GM18502 (cell line): ENCODE measurements at regions not wholly inside any gene's neighbourhood (a gene's known extent, or its start where the extent isn't known, plus 50 kb on each side); places are given as distances from the start of the nearest gene placed in this dataset.

ENCODE experiments used
- ATAC-seq: cut with Tn5 transposase; IDR thresholded peaks from one replicate; pipeline ENCODE4 v1.9.1; 2021; ENCODE audit warnings: mild to moderate bottlenecking; ENCODE audit not compliant: unreplicated experiment, poor library complexity

DNA sequence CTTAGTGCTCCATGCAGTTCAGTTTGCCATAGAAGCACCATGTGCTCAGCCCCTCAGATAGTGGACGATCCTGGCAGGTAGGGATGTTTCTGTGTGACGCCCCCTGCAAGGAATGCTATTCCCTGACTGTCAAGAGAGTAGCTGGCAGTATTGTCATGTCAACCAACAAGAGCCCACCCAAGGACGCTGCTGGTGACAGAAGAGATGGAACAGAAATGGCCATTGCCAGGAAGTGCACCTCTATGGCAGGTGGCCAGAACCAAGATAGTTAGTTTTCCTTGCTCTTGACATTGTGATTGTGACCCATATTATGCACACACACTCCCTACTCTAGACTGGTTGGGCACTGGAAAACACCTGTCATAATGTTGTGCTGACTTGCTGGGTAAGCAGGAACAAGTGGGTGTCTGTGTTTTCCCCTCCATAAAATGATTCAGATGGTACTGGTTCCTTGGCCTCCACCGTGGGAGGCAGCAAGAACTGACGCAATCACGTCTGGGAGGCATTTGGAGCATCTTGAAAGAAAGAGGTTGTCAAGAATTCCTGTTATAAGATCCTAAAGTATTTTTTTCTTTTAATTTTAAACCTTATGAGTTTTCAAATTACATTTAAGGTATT, 507.9 kb downstream of the MID1IP1 start:
- ATAC-seq: no peak

DNA sequence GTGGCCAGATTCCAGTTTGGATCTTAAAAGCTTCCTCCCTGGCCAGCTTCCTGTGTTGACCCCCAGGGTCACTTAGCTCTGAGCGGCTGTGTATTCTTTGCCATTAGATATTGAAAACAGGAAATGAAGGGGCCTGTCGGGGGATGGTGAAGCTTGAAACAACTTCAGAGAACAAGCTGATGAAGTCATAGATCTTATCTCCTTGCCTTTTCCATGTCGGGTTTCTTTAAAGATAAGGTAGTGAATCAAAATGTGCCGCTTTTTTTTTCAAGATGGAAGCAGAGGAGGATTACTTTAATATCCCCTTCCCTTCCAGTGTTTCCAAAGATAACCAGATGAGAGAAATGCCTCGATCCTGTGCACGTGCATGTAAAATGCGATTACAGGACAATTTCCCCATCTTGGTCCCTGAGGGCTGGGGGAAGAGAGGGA, 508.5 kb downstream of the MID1IP1 start:
- ATAC-seq: no peak

DNA sequence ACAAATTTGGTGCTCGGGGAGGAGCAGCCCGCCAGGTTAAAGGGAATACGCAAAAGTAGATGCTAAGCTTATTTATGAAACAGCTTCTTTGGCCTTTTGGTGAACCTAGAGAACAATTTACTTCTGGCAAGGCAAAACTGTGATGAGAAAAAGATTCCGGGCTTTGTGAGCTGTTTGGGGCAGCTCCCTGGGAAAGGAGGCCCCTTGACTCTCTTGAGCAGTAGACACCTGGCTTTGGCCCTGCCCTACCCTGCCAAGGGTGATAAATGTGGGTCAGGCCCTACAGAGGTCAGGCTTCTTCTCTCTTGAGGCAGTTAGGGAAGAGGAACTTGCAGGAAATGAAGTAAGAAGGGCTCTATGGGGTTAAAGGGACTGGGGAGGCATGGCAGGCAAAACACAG, 509.6 kb downstream of the MID1IP1 start:
- no peak for ATAC-seq

DNA sequence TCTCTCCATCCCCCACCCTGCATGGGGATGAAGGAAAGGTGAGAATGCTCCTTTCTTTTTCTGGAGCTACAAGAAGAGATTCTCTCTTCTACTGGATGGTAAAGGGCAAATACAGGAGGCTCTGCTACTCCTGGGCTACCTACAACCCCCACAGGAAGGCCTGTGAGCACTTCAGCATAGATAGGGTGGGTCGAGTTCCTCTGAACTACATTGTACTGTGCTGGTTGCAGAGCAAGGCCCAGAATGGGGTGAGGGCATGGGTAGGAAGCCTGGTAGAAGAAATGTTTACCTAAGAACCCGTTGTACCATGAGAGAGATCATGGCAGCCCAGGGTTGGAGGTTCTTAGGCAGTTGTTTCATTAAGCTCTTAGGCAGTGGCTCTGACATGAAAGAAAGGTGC, 510.4 kb downstream of the MID1IP1 start:
- ATAC-seq: no peak

DNA sequence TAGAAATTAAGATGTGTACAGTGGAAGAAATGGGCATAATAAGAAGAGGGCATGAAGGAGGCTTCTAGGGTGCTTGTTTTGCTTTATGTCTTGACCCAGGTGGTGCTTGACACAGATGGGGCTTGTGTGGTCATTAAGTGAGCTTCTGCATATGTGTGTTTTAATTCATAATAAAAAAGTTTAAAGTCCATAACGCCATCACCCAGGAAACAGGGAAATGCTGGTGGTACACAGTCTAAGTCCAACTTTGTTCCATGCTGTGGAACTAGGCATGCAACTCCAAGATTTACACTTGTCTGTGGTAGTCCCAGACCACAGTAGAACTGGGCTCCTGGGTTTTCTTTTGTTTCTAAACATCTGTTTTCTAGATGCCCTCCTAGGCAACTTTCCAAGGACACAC, 511.9 kb downstream of the MID1IP1 start:
- ATAC-seq: no peak

DNA sequence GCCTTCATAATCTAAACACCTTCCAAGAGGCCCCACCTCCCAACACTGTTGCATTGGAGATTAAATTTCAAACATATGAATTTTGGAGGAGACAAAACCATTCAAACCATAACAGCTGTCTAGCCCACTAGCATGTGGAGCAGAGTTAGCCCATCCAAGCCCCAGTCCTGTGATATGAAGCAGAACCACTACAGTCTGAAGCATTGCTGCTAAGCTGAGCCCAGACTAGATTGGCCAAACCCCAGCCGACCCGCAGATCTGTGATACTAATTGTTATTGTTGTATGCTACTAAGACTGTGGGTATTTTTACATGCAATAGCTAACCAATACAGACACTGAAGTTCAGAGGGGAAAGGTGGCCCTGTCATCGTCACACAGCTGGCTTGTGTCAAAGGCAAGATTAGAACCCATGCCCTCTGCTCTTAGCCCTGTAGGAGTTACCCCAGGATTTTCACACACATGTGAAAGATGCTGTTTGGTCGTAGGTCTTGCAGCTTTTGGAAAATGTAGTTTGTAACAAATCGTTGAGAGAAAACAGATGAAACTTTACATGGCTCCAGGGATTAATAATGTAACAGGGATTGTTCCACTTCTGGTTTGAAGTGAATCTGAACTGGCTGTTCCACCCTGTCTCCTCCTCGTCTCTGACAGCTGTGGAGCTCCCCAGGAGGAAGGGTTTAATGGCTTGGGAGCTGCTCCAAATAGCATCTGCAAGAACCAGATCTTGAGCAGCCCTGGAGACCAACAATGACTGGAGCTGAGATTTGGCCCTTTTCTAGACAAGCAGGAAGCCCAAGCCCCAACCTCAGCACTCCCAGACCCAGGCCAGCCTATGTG, 517.5 kb downstream of the MID1IP1 start:
- no peak for ATAC-seq

DNA sequence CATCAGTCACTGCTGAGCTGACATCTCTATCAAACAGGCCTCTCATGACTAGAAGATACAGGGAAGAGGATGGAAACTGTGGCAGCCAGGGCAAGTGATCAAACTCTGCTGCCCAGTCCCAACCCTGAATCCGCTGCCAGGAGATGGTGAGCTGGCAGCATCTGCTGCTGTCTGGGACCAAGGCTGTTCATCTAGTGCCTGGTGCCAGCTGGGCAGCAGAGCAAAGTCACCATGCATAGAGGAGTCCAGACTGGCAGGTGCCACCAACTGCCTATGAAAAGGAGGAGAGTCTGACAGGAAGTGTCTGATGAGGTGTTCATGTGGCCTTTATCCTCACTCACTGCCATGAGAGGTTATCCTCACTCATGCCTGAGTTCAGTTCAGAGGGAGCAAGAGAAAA, 518.9 kb downstream of the MID1IP1 start:
- no peak for ATAC-seq

DNA sequence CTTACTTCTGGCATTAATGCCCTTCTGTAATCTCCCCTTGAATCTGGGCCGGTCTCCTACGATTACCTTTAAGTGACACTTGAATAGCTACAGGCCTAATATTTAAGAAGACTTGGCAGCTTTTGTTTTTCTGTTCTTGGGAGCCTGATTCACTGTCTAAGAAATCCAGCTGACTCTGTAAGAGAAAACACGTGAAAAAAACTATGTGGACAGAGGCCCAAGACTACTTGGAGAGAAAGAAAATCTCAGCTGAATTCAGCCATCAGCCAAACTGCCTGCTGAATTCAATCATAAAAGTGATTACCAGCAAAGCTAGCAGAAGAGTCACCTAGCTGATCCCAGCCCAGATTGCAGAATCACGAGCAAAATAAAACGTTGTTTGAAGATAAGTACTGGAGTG, 521.2 kb downstream of the MID1IP1 start:
- ATAC-seq: no peak

DNA sequence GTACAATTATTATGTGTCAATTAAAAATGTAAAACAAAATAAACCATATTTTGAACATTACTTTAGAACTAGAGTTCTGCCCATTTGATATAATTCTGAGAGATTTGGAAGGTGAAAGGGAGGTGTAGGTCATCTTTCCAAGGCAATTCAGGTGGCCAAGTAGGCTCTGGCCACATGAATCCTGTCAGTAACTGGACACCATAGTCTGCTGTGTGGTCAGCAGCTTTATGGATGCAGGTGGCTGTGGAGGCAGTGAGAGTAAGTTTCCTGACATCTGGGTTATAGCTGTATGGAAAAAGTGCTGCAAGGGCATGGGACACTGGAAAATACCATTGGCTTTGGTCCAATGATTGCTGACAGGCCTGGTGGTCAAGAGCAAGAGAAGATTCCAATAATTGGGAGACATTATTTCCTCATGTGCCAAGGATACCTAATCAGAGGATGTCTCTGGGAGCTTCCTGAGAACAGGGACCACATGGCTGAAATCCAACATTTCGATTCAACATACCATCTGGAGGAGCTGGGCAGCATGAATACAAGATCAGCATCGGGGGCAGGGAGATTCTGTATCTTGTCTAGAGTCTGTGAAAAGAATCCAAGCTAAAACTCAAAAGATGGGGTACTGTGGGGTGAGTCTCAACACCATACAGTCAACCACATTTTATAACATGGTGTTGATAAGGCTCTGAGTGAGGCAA, 523.1 kb downstream of the MID1IP1 start:
- ATAC-seq: no peak

DNA sequence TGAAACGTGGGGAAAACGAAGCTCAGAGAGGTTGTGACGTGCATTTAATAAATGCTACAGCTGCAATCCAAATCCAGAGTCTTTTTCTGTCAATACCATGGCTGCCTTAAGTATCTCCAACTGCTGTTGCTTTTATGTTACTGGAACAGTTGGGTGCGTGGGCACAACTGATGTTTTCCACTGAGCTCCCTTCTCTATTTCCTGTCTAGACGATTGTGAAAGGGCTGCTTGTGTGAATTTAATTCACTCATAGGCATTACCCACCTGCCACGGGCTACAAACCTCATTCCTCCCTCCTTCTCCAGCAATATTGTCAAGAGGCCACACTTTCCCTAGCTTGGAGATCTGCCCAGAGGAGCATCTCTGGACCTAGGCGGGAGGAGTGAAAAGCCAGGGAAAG, 526.0 kb downstream of the MID1IP1 start:
- no peak for ATAC-seq

DNA sequence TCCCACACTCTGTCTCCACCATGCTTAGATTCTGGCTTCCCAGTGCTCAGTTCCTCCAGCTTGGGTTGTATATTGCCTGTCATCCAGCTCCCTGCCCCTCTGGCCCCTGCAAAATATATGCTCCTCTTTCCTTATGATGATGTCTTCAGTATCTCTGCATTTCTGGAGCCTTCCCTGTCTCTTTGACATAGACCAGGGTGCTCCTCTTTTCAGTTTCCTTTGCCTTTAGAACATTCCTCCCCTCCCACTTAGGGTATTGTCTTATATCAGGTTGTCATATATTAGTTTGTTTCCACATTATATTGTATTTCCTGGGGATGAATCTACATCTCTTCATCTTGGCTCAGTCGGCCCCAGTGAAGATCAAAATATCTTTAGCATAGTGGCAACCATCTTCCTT, 526.4 kb downstream of the MID1IP1 start:
- ATAC-seq: no peak

DNA sequence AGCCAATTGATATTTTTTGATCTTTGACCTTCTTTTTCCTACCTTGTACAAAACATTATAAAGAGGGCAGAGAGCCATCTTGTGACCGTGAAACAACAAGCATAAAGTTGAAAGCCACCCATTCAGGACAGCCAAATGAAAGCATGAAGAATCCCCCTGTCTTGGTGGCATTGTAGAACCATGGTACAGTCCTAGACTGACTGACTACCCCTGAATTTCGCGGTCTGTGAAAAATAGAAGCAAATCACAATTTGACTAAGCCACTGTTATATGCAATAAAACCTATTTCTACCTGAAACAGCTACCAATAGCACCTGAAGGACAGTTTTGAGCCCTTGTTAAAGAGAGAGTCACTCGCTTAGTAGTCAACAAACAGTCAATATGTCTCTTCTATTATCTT, 527.4 kb downstream of the MID1IP1 start:
- no peak for ATAC-seq

DNA sequence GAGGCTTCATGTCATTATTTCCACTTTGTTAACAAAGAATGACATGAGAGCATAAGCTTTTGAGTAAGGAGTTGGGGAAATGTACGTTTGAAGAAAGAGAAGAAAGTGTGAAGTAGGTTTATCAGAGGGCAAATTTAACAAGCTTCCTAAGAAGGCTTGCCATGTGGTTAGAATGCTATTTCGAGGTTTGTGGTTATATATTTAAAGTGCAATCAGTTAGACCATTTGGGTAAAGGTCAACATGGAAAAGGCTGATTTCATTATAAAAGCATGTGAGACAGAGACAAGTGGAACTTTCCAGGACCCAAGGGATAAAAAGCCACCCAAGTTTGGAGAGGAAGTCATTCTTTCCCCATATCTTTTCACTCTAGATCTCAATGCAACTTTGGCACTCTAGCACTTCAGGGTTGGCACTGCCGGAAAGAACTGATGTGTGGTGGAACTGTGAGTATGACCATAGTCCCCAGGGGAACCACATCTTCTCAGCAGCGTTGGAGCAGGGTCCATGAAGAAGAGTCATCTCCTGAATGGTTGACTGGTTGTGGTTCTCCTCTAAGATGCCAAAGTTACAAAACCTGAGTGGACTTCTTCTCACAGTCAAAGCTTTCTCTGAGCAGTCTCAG, 529.9 kb downstream of the MID1IP1 start:
- peak; percentile 64 for ATAC-seq

DNA sequence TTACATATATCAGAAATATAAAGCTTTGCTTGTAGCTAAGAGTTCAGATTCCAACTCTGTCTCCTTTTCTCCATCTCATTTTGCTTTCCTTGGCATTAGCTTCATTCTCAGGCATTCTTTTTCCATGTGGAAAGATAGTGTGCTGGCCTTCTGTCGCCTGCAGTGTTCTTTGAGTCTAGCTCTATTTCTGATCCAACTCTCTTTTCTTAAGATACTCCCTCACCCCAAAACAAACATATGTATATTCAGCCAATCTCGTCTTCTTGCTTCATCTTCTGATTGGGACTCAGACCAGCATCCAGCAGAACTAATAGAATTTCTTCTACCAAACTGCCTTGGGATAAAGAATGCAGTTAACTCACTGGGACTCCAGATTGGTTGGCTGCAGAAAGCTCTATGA, 532.2 kb downstream of the MID1IP1 start:
- no peak for ATAC-seq

DNA sequence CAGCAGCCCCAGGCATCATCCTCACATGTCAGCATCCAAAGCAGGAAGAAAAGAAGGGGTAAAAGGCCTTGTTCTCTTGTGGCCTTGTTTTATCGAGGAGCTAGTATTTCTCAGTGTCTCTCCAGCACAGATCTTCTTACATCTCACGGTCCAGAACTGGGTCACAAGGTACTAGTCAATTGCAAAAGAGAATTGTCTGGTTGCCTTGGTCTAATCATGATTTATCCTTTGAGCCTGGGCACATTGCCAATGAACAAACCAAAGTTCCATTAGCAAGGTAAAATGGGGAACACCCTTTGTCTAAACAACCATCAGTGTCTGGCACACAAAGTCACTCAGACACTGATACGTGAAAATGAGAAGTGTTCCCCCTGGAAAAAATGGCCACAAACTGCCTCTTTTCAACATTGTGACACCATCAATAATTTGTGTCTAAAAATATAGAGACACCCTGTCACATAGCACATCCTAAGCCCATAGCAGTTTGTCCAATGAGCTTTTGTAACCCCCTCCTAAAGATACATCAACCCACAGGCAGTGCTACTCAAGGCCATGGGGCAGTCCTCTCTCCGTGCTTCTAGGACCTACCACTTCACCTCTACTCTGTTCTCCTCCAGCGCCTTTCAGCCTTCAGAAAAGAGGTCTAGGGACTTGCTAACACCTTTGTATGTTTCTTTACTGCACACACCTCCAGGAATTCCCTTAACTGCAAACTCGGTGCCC, 534.4 kb downstream of the MID1IP1 start:
- no peak for ATAC-seq

DNA sequence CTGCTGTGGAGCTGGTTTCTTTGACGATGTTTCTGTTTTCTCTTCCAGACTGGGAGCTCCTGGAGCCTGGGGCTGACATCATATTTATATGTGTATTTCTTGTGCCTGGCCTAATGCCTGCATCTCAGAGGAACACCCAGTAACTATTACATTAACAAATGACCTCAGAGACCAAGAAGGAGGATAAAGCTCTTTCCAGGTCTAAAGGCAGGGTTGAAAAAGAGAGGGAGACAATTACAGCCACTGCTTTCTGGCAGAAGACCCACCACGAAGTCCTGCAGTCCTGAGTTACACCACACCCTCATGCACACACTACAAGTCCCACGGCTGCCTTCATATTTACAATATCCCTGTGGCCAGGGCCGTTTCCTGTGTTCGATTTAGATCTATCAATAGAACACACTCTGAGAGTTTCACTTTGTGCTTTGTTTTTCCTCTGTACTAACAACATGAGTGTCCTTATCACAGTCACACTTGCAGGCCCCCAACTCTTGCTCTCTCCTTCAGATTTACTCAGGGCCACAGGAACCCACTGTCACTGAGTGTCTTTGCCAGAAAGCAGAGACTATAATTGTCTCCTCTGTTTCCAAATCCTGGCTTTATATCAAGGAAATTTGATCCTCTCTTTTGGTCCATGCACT, 535.5 kb downstream of the MID1IP1 start:
- ATAC-seq: peak; percentile 92

DNA sequence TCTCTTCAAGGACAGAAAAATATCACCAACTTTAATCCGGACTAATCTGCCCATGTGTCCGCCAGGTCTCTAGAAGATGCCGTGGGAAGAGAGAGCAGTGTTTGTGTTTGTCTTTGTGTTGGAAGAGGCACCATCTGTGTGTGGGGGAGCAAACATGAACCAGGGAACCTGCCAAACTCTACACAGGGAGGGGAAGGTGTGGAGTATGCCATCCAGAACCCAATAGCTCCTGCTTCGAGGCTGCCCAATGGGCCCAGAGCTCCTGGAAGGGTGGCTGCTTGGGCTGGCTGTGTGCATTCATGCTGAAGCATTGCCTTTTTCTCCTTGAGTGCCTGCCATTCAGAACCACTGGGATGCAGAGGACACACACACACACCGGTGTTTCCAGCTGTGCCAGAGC, 536.2 kb downstream of the MID1IP1 start:
- ATAC-seq: no peak

DNA sequence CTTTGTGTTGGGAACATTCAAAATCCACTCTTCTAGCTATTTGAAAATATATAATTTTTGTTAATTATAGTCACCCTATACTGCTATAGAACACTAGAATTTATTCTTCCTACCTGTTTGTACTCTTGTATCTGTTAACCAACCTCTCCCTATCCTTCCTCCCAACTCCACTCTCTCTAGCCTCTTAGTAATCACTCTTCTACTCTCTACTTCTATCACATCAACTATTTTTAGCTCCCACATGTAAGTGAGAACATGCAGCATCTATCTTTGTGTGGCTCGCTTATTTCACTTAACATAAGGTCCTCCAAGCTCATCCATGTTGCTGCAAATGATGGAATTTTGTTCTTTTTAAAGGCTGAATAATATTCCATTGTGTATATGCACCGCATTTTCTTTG, 537.3 kb downstream of the MID1IP1 start:
- ATAC-seq: no peak

DNA sequence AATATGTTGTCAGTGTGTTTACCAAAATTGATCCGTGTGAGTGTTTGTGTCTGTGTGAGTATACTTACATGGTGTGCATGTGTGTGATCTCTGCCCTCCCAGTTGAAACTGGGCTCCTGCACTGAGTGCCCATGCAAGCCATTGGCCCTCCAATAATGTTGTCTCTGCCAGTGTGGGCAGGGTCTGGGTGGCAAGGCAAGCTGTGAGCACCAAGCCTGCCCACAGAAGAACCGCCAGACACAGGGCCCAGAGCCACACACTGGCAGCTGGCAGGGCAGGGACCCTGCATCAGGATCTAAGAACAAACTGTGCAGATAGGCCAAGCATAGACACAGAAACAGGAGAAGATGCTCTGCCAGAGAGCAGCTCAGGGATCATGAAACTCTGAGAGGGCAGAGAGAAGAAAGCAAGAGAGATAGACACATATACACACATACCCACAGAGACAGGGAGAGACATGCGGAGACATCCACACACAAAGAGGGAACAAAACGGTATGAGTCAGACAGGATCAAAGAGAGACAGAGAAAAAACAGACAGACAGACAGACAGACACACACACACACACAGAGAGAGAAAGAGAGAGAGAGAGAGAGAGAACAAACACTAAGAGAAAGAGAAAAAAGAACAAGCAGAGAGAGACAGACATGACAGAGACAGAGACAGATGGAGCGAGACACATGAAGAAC, 555.0 kb downstream of the MID1IP1 start:
- ATAC-seq: no peak
